Progenitor cell of endocrine pancreas (in vitro differentiated cells): ENCODE measurements at regions not wholly inside any gene's neighbourhood (a gene's known extent, or its start where the extent isn't known, plus 50 kb on each side); places are given as distances from the start of the nearest gene placed in this dataset.

ENCODE experiments used
- DNase-seq: peaks from one replicate; pipeline ENCODE4 v3.0.0; 2021; ENCODE audit warnings: low spot score; ENCODE audit not compliant: unreplicated experiment
- H3K27ac Mint-ChIP-seq: 2 replicates; pipeline ENCODE4 v1.8.0; 2021; ENCODE audit warnings: mild to moderate bottlenecking, moderate library complexity, mixed read lengths
- H3K27me3 Mint-ChIP-seq: 2 replicates; pipeline ENCODE4 v1.8.0; 2021; ENCODE audit warnings: mixed read lengths
- H3K36me3 Mint-ChIP-seq: 2 replicates; pipeline ENCODE4 v1.8.0; 2022; ENCODE audit warnings: mixed read lengths; ENCODE audit not compliant: insufficient read depth
- H3K4me1 Mint-ChIP-seq: 2 replicates; pipeline ENCODE4 v1.8.0; 2021; ENCODE audit warnings: low read depth, mixed read lengths
- H3K4me3 Mint-ChIP-seq: 2 replicates; pipeline ENCODE4 v1.8.0; 2021; ENCODE audit warnings: low read depth, mild to moderate bottlenecking, moderate library complexity, mixed read lengths
- H3K9me3 Mint-ChIP-seq: 2 replicates; pipeline ENCODE4 v1.8.0; 2021; ENCODE audit warnings: low read depth, mixed read lengths
- CTCF ChIP-seq: fragments of 200-600 bp; sonication (generic); IDR thresholded peaks from one replicate; pipeline ENCODE4 v1.5.0; 2021; ENCODE audit warnings: antibody characterized with exemption, mild to moderate bottlenecking; ENCODE audit not compliant: unreplicated experiment

- no peaks in the 10 kb centered on the region for H3K36me3 Mint-ChIP-seq
- no peak overlapping the region for H3K27ac Mint-ChIP-seq
- TF ChIP-seq CTCF: no peak
- no peak overlapping the region for H3K4me3 Mint-ChIP-seq
- DNase-seq: no peak
- H3K4me1 Mint-ChIP-seq: no peaks in the 10 kb centered on the region
- H3K27me3 Mint-ChIP-seq: peaks cover 12% of the 10 kb centered on the region
- H3K9me3 Mint-ChIP-seq: peaks cover 4% of the 10 kb centered on the region
Observed at GRCh38 chr16:26441178-26441577, 625.5 kb upstream of the C16orf82 start.

- Mint-ChIP-seq H3K9me3 (peaks cover 4% of the 10 kb centered on the region), H3K4me1 (peaks cover 5% of the 10 kb centered on the region), H3K27me3 (peaks cover 12% of the 10 kb centered on the region), H3K36me3 (no peaks in the 10 kb centered on the region), H3K4me3 (no peak overlapping the region), H3K27ac (no peak overlapping the region)
- TF ChIP-seq CTCF: no peak
- no peak for DNase-seq
Observed at GRCh38 chr16:26442321-26442720, 624.4 kb upstream of the C16orf82 start.

- no peak overlapping the region for H3K4me3 Mint-ChIP-seq
- H3K36me3 Mint-ChIP-seq: no peaks in the 10 kb centered on the region
- peaks cover 8% of the 10 kb centered on the region for H3K27me3 Mint-ChIP-seq
- H3K9me3 Mint-ChIP-seq: peaks cover 7% of the 10 kb centered on the region
- H3K4me1 Mint-ChIP-seq: peaks cover 16% of the 10 kb centered on the region
- TF ChIP-seq CTCF: no peak
- DNase-seq: no peak
- no peak overlapping the region for H3K27ac Mint-ChIP-seq
Observed at GRCh38 chr16:26447570-26447969, 619.2 kb upstream of the C16orf82 start.

- TF ChIP-seq CTCF: peak; percentile 29
- peaks cover 4% of the 10 kb centered on the region for H3K27me3 Mint-ChIP-seq
- H3K4me3 Mint-ChIP-seq: no peak overlapping the region
- H3K4me1 Mint-ChIP-seq: peaks cover 11% of the 10 kb centered on the region
- no peak for DNase-seq
- H3K36me3 Mint-ChIP-seq: no peaks in the 10 kb centered on the region
- peaks cover 9% of the 10 kb centered on the region for H3K9me3 Mint-ChIP-seq
- H3K27ac Mint-ChIP-seq: no peak overlapping the region
Observed at GRCh38 chr16:26453215-26453614, 613.5 kb upstream of the C16orf82 start.

- Mint-ChIP-seq H3K27ac (no peak overlapping the region), H3K4me3 (no peak overlapping the region), H3K27me3 (peaks cover 7% of the 10 kb centered on the region), H3K36me3 (no peaks in the 10 kb centered on the region), H3K9me3 (peaks cover 3% of the 10 kb centered on the region), H3K4me1 (peaks cover 11% of the 10 kb centered on the region)
- no peak for TF ChIP-seq CTCF
- DNase-seq: no peak
Observed at GRCh38 chr16:26454102-26454501, 612.6 kb upstream of the C16orf82 start.
